ENCODE measurements at regions not wholly inside any gene's neighbourhood (a gene's known extent, or its start where the extent isn't known, plus 50 kb on each side); places are given as distances from the start of the nearest gene placed in this dataset.

DNA sequence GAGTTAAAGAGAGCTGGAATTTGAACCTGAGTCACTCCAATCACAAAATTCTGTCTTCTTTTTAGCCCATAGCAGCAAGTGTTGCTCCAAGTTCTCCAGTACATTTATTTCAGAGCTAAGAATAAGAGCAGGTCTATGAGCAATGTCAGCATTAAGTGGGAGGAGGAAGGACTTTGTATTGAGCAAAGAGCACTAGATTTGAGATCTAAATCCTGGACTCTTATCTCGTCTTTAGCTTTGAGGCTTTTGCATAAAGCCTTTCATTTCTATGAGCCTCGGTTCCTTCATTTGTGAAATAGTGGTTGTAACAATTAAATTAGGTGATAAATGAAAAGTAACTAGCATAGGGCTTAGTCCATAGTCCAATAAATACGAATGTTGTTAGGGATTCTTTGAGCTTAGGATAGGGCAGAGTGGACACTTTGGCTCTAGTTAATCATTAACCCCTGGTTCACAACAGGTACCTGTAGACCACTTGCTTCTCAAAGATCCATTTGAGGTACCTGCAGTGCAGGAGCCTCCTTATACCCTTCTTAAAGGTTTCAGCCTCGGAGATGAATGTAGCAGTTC lies 464.1 kb upstream of the KLF4 start:
- Histone ChIP-seq H3K79me1 (ENCODE audit: low read length) (no peaks in the 10 kb centered on the region), H3K23ac (ENCODE audit: low read length) (no peak overlapping the region), H3K36me3 (ENCODE audit: control insufficient read depth in 1 of 2, insufficient read depth in 2 of 2, low read length in 2 of 2) (no peaks in the 10 kb centered on the region), H3K27ac (ENCODE audit: low read depth, low read length) (no peak overlapping the region), H3K18ac (ENCODE audit: low read length) (no peak overlapping the region), H2BK12ac (ENCODE audit: low read length) (no peak overlapping the region), H3K4me3 (ENCODE audit: low read depth, low read length) (no peak overlapping the region), H3K14ac (ENCODE audit: low read length) (no peak overlapping the region), H3K4me2 (ENCODE audit: low read length) (no peak overlapping the region), H3K4ac (ENCODE audit: low read depth, low read length) (no peak overlapping the region), H2BK5ac (ENCODE audit: low read depth, low read length, poor library complexity) (no peak overlapping the region), H3K4me1 (ENCODE audit: control insufficient read depth in 1 of 2, insufficient read depth in 2 of 2, low read length in 2 of 2) (no peaks in the 10 kb centered on the region), H4K12ac (ENCODE audit: low read depth, low read length) (no peak overlapping the region), H4K8ac (ENCODE audit: low read depth, low read length) (no peak overlapping the region), H3K79me2 (ENCODE audit: control insufficient read depth, insufficient read depth, low read length, poor library complexity) (no peaks in the 10 kb centered on the region), H3K9ac (ENCODE audit: low read length) (no peak overlapping the region), H2AFZ (ENCODE audit: insufficient read depth, low read length, poor library complexity) (no peak overlapping the region), H3K27me3 (ENCODE audit: insufficient read depth, low read length) (no peaks in the 10 kb centered on the region), H2BK120ac (ENCODE audit: insufficient read depth, low read length, poor library complexity) (no peak overlapping the region), H4K91ac (ENCODE audit: low read depth, low read length) (no peak overlapping the region), H2AK5ac (ENCODE audit: low read length) (no peak overlapping the region), H3K9me3 (ENCODE audit: insufficient read depth, low read depth, low read length) (no peaks in the 10 kb centered on the region)
- no peak for DNase-seq
- no CpG with 5 or more reads among the region's 4 CpGs for WGBS (ENCODE audit: extremely low coverage, insufficient coverage, insufficient read length)

DNA sequence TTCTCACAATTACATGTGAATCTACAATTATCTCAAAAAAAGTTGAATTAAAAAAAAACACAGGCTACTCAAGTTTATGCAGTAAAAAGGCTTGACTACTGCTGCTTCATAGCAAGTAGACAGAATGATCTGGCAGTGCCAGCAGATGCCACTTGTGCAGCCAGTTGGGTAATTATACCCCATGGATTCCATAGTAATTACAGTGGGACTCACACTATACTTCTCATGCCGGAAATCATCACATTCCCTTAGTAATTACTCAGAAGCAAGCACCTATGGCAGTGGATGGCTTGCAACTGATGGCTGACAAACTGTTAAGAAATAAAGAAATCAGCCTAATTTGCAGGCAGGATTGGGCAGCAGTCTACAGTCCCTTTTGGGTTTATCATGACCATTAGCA lies 463.2 kb upstream of the KLF4 start:
- H3K23ac ChIP-seq (ENCODE audit: low read length): no peak overlapping the region
- H3K18ac ChIP-seq (ENCODE audit: low read length): no peak overlapping the region

DNA sequence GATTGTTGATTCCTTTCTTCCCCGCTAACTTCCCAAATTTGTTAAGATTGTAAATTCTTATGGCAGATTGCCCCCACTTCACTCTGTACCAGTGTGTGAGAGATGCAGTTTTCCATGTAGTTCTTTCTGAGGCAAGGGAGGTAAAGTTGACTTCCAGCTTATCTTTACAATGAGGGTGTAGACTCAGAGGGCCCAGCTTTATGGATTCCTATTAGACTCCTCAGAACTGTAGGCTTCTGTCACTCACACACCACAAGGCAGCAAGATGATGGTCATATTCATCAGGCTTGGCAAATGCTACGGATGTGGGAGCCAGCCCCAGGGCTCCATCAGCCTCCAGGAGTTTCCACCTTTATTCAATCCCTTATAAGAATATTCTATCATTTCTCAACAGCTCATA lies 461.9 kb upstream of the KLF4 start:
- WGBS (ENCODE audit: extremely low coverage, insufficient coverage, insufficient read length): no CpG with 5 or more reads among the region's 2 CpGs
- Histone ChIP-seq H4K91ac (ENCODE audit: low read depth, low read length) (no peak overlapping the region), H3K4me3 (ENCODE audit: low read depth, low read length) (no peak overlapping the region), H3K79me2 (ENCODE audit: control insufficient read depth, insufficient read depth, low read length, poor library complexity) (no peaks in the 10 kb centered on the region), H3K14ac (ENCODE audit: low read length) (no peak overlapping the region), H3K27me3 (ENCODE audit: insufficient read depth, low read length) (no peaks in the 10 kb centered on the region), H3K9me3 (ENCODE audit: insufficient read depth, low read depth, low read length) (no peaks in the 10 kb centered on the region), H3K9ac (ENCODE audit: low read length) (no peak overlapping the region), H3K18ac (ENCODE audit: low read length) (no peak overlapping the region), H2AK5ac (ENCODE audit: low read length) (no peak overlapping the region), H3K4ac (ENCODE audit: low read depth, low read length) (no peak overlapping the region), H4K8ac (ENCODE audit: low read depth, low read length) (no peak overlapping the region), H3K36me3 (ENCODE audit: control insufficient read depth in 1 of 2, insufficient read depth in 2 of 2, low read length in 2 of 2) (no peaks in the 10 kb centered on the region), H3K27ac (ENCODE audit: low read depth, low read length) (no peak overlapping the region), H4K12ac (ENCODE audit: low read depth, low read length) (no peak overlapping the region), H3K23ac (ENCODE audit: low read length) (no peak overlapping the region), H3K79me1 (ENCODE audit: low read length) (no peaks in the 10 kb centered on the region), H3K4me1 (ENCODE audit: control insufficient read depth in 1 of 2, insufficient read depth in 2 of 2, low read length in 2 of 2) (no peaks in the 10 kb centered on the region), H2BK5ac (ENCODE audit: low read depth, low read length, poor library complexity) (no peak overlapping the region), H3K4me2 (ENCODE audit: low read length) (no peak overlapping the region), H2AFZ (ENCODE audit: insufficient read depth, low read length, poor library complexity) (no peak overlapping the region), H2BK12ac (ENCODE audit: low read length) (no peak overlapping the region), H2BK120ac (ENCODE audit: insufficient read depth, low read length, poor library complexity) (no peak overlapping the region)
- no peak for DNase-seq

More for the DNA sequence above, 463.2 kb upstream of the KLF4 start:
- Histone ChIP-seq H3K79me2 (ENCODE audit: control insufficient read depth, insufficient read depth, low read length, poor library complexity) (no peaks in the 10 kb centered on the region), H3K4me2 (ENCODE audit: low read length) (no peak overlapping the region), H2AK5ac (ENCODE audit: low read length) (no peak overlapping the region), H3K27ac (ENCODE audit: low read depth, low read length) (no peak overlapping the region), H4K91ac (ENCODE audit: low read depth, low read length) (no peak overlapping the region), H2BK5ac (ENCODE audit: low read depth, low read length, poor library complexity) (no peak overlapping the region), H4K8ac (ENCODE audit: low read depth, low read length) (no peak overlapping the region), H3K36me3 (ENCODE audit: control insufficient read depth in 1 of 2, insufficient read depth in 2 of 2, low read length in 2 of 2) (no peaks in the 10 kb centered on the region), H3K9me3 (ENCODE audit: insufficient read depth, low read depth, low read length) (no peaks in the 10 kb centered on the region), H2BK120ac (ENCODE audit: insufficient read depth, low read length, poor library complexity) (no peak overlapping the region), H4K12ac (ENCODE audit: low read depth, low read length) (no peak overlapping the region), H3K79me1 (ENCODE audit: low read length) (no peaks in the 10 kb centered on the region), H3K4me1 (ENCODE audit: control insufficient read depth in 1 of 2, insufficient read depth in 2 of 2, low read length in 2 of 2) (no peaks in the 10 kb centered on the region), H3K9ac (ENCODE audit: low read length) (no peak overlapping the region), H2BK12ac (ENCODE audit: low read length) (no peak overlapping the region), H2AFZ (ENCODE audit: insufficient read depth, low read length, poor library complexity) (no peak overlapping the region), H3K4me3 (ENCODE audit: low read depth, low read length) (no peak overlapping the region), H3K27me3 (ENCODE audit: insufficient read depth, low read length) (no peaks in the 10 kb centered on the region), H3K4ac (ENCODE audit: low read depth, low read length) (no peak overlapping the region), H3K14ac (ENCODE audit: low read length) (no peak overlapping the region)
- WGBS (ENCODE audit: extremely low coverage, insufficient coverage, insufficient read length): no CpG with 5 or more reads among the region's 1 CpG
- DNase-seq: no peak

DNA sequence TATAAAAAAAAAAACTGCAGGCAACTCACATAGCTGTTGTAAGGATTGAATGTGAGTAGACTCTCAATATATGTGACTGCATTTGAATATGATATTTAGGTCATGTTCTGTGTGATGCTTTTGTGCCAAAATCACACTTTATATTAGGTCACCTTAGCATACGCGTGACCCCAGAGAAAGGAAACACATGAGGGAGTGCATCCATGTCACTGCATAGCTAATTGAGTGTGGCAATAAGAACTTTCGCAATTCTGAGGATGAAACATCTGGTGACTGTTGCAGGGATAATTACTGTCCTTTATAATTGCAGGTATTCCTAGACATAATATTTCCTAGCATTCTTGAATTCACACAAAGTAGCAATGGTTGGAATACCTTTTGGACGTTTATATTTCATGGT lies 459.5 kb upstream of the KLF4 start:
- Histone ChIP-seq H2BK5ac (ENCODE audit: low read depth, low read length, poor library complexity) (no peak overlapping the region), H4K91ac (ENCODE audit: low read depth, low read length) (no peak overlapping the region), H3K4me1 (ENCODE audit: control insufficient read depth in 1 of 2, insufficient read depth in 2 of 2, low read length in 2 of 2) (no peaks in the 10 kb centered on the region), H3K79me2 (ENCODE audit: control insufficient read depth, insufficient read depth, low read length, poor library complexity) (no peaks in the 10 kb centered on the region), H3K23ac (ENCODE audit: low read length) (no peak overlapping the region), H2BK12ac (ENCODE audit: low read length) (no peak overlapping the region), H2AK5ac (ENCODE audit: low read length) (no peak overlapping the region), H3K27me3 (ENCODE audit: insufficient read depth, low read length) (no peaks in the 10 kb centered on the region), H3K4ac (ENCODE audit: low read depth, low read length) (no peak overlapping the region), H3K79me1 (ENCODE audit: low read length) (no peaks in the 10 kb centered on the region), H3K9ac (ENCODE audit: low read length) (no peak overlapping the region), H3K14ac (ENCODE audit: low read length) (no peak overlapping the region), H2BK120ac (ENCODE audit: insufficient read depth, low read length, poor library complexity) (no peak overlapping the region), H3K36me3 (ENCODE audit: control insufficient read depth in 1 of 2, insufficient read depth in 2 of 2, low read length in 2 of 2) (no peaks in the 10 kb centered on the region), H4K8ac (ENCODE audit: low read depth, low read length) (no peak overlapping the region), H3K4me2 (ENCODE audit: low read length) (no peak overlapping the region), H4K12ac (ENCODE audit: low read depth, low read length) (no peak overlapping the region), H3K9me3 (ENCODE audit: insufficient read depth, low read depth, low read length) (no peaks in the 10 kb centered on the region), H3K4me3 (ENCODE audit: low read depth, low read length) (no peak overlapping the region), H3K27ac (ENCODE audit: low read depth, low read length) (no peak overlapping the region), H2AFZ (ENCODE audit: insufficient read depth, low read length, poor library complexity) (no peak overlapping the region), H3K18ac (ENCODE audit: low read length) (no peak overlapping the region)
- no CpG with 5 or more reads among the region's 4 CpGs for WGBS (ENCODE audit: extremely low coverage, insufficient coverage, insufficient read length)
- peak; percentile 55 to 86 for DNase-seq
